HG02763 (cell line): ENCODE measurements at regions not wholly inside any gene's neighbourhood (a gene's known extent, or its start where the extent isn't known, plus 50 kb on each side); places are given as distances from the start of the nearest gene placed in this dataset.
"Not testable (repeated sequence)": the region's sequence is repeated elsewhere in the genome, so short reads cannot be mapped to it uniquely, and the experiment has no call there.

ENCODE experiments used
- ATAC-seq: cut with Tn5 transposase; IDR thresholded peaks from one replicate; pipeline ENCODE4 v1.9.1; 2021; ENCODE audit warnings: mild to moderate bottlenecking, moderate library complexity; ENCODE audit not compliant: unreplicated experiment

- no peak for ATAC-seq
These were observed 160.2 kb downstream of the ADSS2 start for GRCh38 chr1:244291236-244292201.

- no peak for ATAC-seq
These were observed 157.0 kb downstream of the ADSS2 start for GRCh38 chr1:244294599-244295224.

GRCh38 chr1:244296003-244296402 lies 155.7 kb downstream of the ADSS2 start:
- no peak for ATAC-seq

GRCh38 chr1:244296447-244296846 lies 155.3 kb downstream of the ADSS2 start:
- no peak for ATAC-seq

- ATAC-seq: no peak
These were observed 154.6 kb downstream of the ADSS2 start for GRCh38 chr1:244297087-244297486.

GRCh38 chr1:244297616-244298015 lies 154.1 kb downstream of the ADSS2 start:
- ATAC-seq: no peak

- not testable (repeated sequence) for ATAC-seq
These were observed 151.7 kb downstream of the ADSS2 start for GRCh38 chr1:244300029-244300375.

GRCh38 chr1:244301595-244302130 lies 150.0 kb downstream of the ADSS2 start:
- no peak for ATAC-seq

GRCh38 chr1:244302876-244303609 lies 148.7 kb downstream of the ADSS2 start:
- ATAC-seq: no peak

- no peak for ATAC-seq
These were observed 148.1 kb downstream of the ADSS2 start for GRCh38 chr1:244303610-244303969.

GRCh38 chr1:244304156-244304555 lies 147.6 kb downstream of the ADSS2 start:
- ATAC-seq: no peak

GRCh38 chr1:244304656-244305055 lies 147.1 kb downstream of the ADSS2 start:
- no peak for ATAC-seq

- ATAC-seq: no peak
These were observed 145.8 kb downstream of the ADSS2 start for GRCh38 chr1:244305776-244306341.

- no peak for ATAC-seq
These were observed 145.2 kb downstream of the ADSS2 start for GRCh38 chr1:244306544-244306943.

GRCh38 chr1:244309191-244309590 lies 142.5 kb downstream of the ADSS2 start:
- ATAC-seq: not testable (repeated sequence)

- ATAC-seq: no peak
These were observed 139.8 kb downstream of the ADSS2 start for GRCh38 chr1:244311784-244312532.

GRCh38 chr1:244313346-244313745 lies 138.4 kb downstream of the ADSS2 start:
- no peak for ATAC-seq

GRCh38 chr1:244314921-244315559 lies 136.7 kb downstream of the ADSS2 start:
- ATAC-seq: no peak

GRCh38 chr1:244315996-244316395 lies 135.7 kb downstream of the ADSS2 start:
- no peak for ATAC-seq

GRCh38 chr1:244316407-244316806 lies 135.3 kb downstream of the ADSS2 start:
- ATAC-seq: no peak
